ENCODE measurements at regions not wholly inside any gene's neighbourhood (a gene's known extent, or its start where the extent isn't known, plus 50 kb on each side); places are given as distances from the start of the nearest gene placed in this dataset.
"Not testable (repeated sequence)": the region's sequence is repeated elsewhere in the genome, so short reads cannot be mapped to it uniquely, and the experiment has no call there.

DNA sequence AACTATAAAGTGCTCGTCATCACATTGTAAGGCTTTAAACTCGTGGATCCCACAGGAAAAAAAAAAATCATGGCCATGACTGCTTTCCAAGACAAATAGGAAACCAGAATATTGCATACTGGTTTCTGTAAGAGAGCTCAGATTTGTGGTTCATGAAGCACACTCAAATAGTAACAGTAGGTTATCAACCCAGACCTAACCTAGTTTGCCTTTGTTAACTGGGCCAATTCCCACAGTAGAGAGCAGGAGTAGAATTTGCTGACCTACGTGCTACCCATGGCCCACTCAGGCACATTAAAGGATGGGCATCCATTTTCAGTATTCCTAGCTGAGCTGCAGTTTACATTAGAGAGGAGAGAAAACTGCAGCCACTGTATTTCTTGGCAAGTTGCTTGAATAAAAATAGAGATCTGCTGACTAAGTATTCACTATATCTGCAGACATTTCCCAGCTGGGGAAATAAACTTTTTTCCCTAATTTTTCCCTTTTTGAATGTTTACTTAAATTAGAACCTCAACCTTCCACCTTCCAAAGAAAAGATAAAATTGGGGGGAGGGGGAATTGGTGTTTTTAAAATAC is 218.5 kb downstream of the SPANXN3 start:
- peaks cover 50% of the 10 kb centered on the region for H3K9me3 Mint-ChIP-seq (ENCODE audit: low read depth)
- TF ChIP-seq CTCF (IDR thresholded peaks at IDR 0.05), result no peak
- DNase-seq (ENCODE audit: low spot score), result no peak
- no peaks in the 10 kb centered on the region for H3K4me1 Mint-ChIP-seq (ENCODE audit: low read depth)
- no peaks in the 10 kb centered on the region for H3K36me3 Mint-ChIP-seq (ENCODE audit: low read depth)
- no peak overlapping the region for H3K4me3 Mint-ChIP-seq (ENCODE audit: unreplicated experiment)
- H3K27ac Mint-ChIP-seq (ENCODE audit: unreplicated experiment), result no peak overlapping the region
- H3K27me3 Mint-ChIP-seq (ENCODE audit: low read depth), result no peaks in the 10 kb centered on the region

DNA sequence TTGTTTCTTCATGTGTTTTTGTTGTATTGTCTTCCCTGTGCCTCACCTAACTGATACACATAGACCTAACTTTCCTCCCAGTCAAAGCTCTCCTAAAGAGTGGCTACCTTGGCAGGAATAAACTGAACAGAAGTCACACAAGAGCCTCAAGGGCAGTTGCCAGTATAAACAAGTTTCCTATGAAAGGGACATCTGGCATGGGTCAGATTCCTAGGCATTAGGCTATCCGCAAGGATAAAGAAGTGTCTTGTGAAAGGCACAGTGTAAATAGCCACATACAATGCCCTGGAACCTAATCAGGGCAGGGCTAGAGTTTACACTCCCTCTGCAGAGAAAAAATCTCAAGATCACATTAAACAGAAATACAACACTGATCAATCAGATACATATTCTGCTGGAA is 220.8 kb downstream of the SPANXN3 start:
- H3K27ac Mint-ChIP-seq (ENCODE audit: unreplicated experiment), result no peak overlapping the region
- no peaks in the 10 kb centered on the region for H3K27me3 Mint-ChIP-seq (ENCODE audit: low read depth)
- no peaks in the 10 kb centered on the region for H3K36me3 Mint-ChIP-seq (ENCODE audit: low read depth)
- TF ChIP-seq CTCF (IDR thresholded peaks at IDR 0.05), result no peak
- DNase-seq (ENCODE audit: low spot score), result no peak
- H3K9me3 Mint-ChIP-seq (ENCODE audit: low read depth), result peaks cover 46% of the 10 kb centered on the region
- H3K4me1 Mint-ChIP-seq (ENCODE audit: low read depth), result no peaks in the 10 kb centered on the region
- no peak overlapping the region for H3K4me3 Mint-ChIP-seq (ENCODE audit: unreplicated experiment)

- H3K27ac Mint-ChIP-seq (ENCODE audit: unreplicated experiment), result no peak overlapping the region
Observed at GRCh38 chrX:143287236-143287635, 230.0 kb downstream of the SPANXN3 start.

DNA sequence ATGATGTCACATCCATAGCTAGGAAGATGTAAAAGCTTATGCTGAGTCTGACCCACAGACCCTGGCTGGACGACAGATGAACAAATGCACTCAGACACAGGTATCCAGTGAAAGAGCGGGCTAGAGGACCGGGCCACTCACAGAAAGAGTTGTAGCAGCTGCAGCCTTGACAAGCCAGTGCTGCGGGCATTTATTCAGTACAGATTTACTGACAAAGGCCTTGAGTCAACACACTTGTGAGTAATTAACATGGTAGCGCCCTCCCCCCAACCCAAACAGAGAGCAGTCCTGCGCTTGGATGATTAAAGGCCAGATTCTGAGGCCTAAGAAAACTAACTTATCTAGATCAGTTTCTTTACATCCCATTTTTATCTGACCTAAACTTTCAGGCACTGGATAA is 244.6 kb downstream of the SPANXN4 start:
- Mint-ChIP-seq H3K9me3 (ENCODE audit: low read depth) (peaks cover 42% of the 10 kb centered on the region), H3K27ac (ENCODE audit: unreplicated experiment) (no peak overlapping the region), H3K36me3 (ENCODE audit: low read depth) (no peaks in the 10 kb centered on the region), H3K27me3 (ENCODE audit: low read depth) (no peaks in the 10 kb centered on the region), H3K4me3 (ENCODE audit: unreplicated experiment) (no peak overlapping the region), H3K4me1 (ENCODE audit: low read depth) (no peaks in the 10 kb centered on the region)
- TF ChIP-seq CTCF (IDR thresholded peaks at IDR 0.05), result no peak
- DNase-seq (ENCODE audit: low spot score), result no peak

More at GRCh38 chrX:143287236-143287635, 230.0 kb downstream of the SPANXN3 start:
- Mint-ChIP-seq H3K4me1 (ENCODE audit: low read depth) (no peaks in the 10 kb centered on the region), H3K27me3 (ENCODE audit: low read depth) (no peaks in the 10 kb centered on the region), H3K4me3 (ENCODE audit: unreplicated experiment) (no peak overlapping the region), H3K36me3 (ENCODE audit: low read depth) (no peaks in the 10 kb centered on the region), H3K9me3 (ENCODE audit: low read depth) (peaks cover 47% of the 10 kb centered on the region)
- no peak for DNase-seq (ENCODE audit: low spot score)
- TF ChIP-seq CTCF (IDR thresholded peaks at IDR 0.05), result no peak

- not testable (repeated sequence) for H3K27ac Mint-ChIP-seq (ENCODE audit: unreplicated experiment); H3K4me1 Mint-ChIP-seq (ENCODE audit: low read depth); H3K27me3 Mint-ChIP-seq (ENCODE audit: low read depth); DNase-seq (ENCODE audit: low spot score); H3K4me3 Mint-ChIP-seq (ENCODE audit: unreplicated experiment); H3K36me3 Mint-ChIP-seq (ENCODE audit: low read depth)
- peaks cover 55% of the 10 kb centered on the region for H3K9me3 Mint-ChIP-seq (ENCODE audit: low read depth)
Observed at GRCh38 chrX:143244593-143244992, 218.9 kb downstream of the SPANXN4 start.

DNA sequence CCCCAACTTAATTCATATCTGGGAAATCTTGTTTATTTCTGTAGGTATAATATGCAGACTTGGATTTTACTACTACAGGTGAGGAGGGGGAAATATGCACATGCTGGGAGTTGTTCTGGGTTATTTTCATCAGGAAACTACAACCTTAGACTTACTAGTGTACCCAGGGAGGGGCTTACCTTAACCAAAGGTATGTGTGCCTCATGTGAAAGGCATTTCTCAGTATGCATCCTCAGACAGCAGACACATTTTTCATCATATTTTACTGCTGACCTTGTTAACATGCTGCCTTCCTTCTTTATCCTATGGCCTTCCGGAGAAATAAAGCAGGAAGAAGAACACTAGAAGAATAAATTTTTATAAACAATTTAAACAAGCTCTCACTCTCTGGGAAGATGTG is 214.9 kb downstream of the SPANXN4 start:
- no peak overlapping the region for H3K27ac Mint-ChIP-seq (ENCODE audit: unreplicated experiment)
- no peak for DNase-seq (ENCODE audit: low spot score)
- H3K4me3 Mint-ChIP-seq (ENCODE audit: unreplicated experiment), result no peak overlapping the region
- H3K4me1 Mint-ChIP-seq (ENCODE audit: low read depth), result no peaks in the 10 kb centered on the region
- peaks cover 57% of the 10 kb centered on the region for H3K9me3 Mint-ChIP-seq (ENCODE audit: low read depth)
- TF ChIP-seq CTCF (IDR thresholded peaks at IDR 0.05), result no peak
- no peaks in the 10 kb centered on the region for H3K27me3 Mint-ChIP-seq (ENCODE audit: low read depth)
- H3K36me3 Mint-ChIP-seq (ENCODE audit: low read depth), result no peaks in the 10 kb centered on the region
